ENCODE measurements at regions not wholly inside any gene's neighbourhood (a gene's known extent, or its start where the extent isn't known, plus 50 kb on each side); places are given as distances from the start of the nearest gene placed in this dataset.
"Not testable (repeated sequence)": the region's sequence is repeated elsewhere in the genome, so short reads cannot be mapped to it uniquely, and the experiment has no call there.

GRCh38 chr9:24932785-24933184, 387.1 kb upstream of the IZUMO3 start:
- no peaks in the 10 kb centered on the region for H3K27me3 ChIP-seq (ENCODE audit: control insufficient read depth in 1 of 2, insufficient read depth in 2 of 2, low read length in 2 of 2)

GRCh38 chr9:24931894-24932293, 386.2 kb upstream of the IZUMO3 start:
- Histone ChIP-seq H3K27ac (ENCODE audit: low read depth, low read length) (no peak overlapping the region), H3K4me1 (ENCODE audit: insufficient read depth, low read length) (no peaks in the 10 kb centered on the region), H3K9me3 (ENCODE audit: low read length) (no peaks in the 10 kb centered on the region), H3K36me3 (ENCODE audit: insufficient read depth, low read length) (no peaks in the 10 kb centered on the region), H3K27me3 (ENCODE audit: control insufficient read depth in 1 of 2, insufficient read depth in 2 of 2, low read length in 2 of 2) (no peaks in the 10 kb centered on the region), H3K9ac (ENCODE audit: low read length) (no peak overlapping the region), H3K4me3 (ENCODE audit: low read depth in 1 of 2, low read length in 2 of 2) (no peak overlapping the region)

More at GRCh38 chr9:24932785-24933184, 387.1 kb upstream of the IZUMO3 start:
- Histone ChIP-seq H3K36me3 (ENCODE audit: insufficient read depth, low read length) (no peaks in the 10 kb centered on the region), H3K27ac (ENCODE audit: low read depth, low read length) (no peak overlapping the region), H3K4me3 (ENCODE audit: low read depth in 1 of 2, low read length in 2 of 2) (no peak overlapping the region), H3K4me1 (ENCODE audit: insufficient read depth, low read length) (no peaks in the 10 kb centered on the region), H3K9ac (ENCODE audit: low read length) (no peak overlapping the region), H3K9me3 (ENCODE audit: low read length) (no peaks in the 10 kb centered on the region)

DNA sequence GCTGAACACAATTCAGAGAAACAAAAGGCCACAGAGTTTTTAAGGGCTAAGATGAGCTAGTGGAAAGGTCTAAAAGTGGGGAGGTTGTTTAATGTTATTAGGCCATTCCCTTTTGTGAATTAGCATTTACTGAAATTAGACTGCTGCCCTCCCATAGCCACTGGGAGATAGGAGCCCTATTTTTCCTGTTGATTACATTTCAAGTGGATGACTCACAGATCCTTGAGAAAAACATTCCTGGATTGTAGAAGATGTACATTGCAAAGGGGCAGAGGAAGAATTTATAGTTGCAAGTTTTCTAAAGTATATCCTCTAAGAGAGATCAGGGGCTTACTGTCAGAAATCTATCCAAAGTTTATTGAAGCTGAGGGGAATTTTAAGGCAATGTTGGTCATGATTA, 367.1 kb upstream of the IZUMO3 start:
- no peaks in the 10 kb centered on the region for H3K36me3 ChIP-seq (ENCODE audit: insufficient read depth, low read length)
- no peaks in the 10 kb centered on the region for H3K4me1 ChIP-seq (ENCODE audit: insufficient read depth, low read length)
- no peak overlapping the region for H3K9ac ChIP-seq (ENCODE audit: low read length)
- no peak overlapping the region for H3K4me3 ChIP-seq (ENCODE audit: low read depth in 1 of 2, low read length in 2 of 2)
- no peaks in the 10 kb centered on the region for H3K27me3 ChIP-seq (ENCODE audit: control insufficient read depth in 1 of 2, insufficient read depth in 2 of 2, low read length in 2 of 2)
- H3K9me3 ChIP-seq (ENCODE audit: low read length) = no peaks in the 10 kb centered on the region
- H3K27ac ChIP-seq (ENCODE audit: low read depth, low read length) = no peak overlapping the region

- Histone ChIP-seq H3K9me3 (ENCODE audit: low read length) (no peaks in the 10 kb centered on the region), H3K27me3 (ENCODE audit: control insufficient read depth in 1 of 2, insufficient read depth in 2 of 2, low read length in 2 of 2) (no peaks in the 10 kb centered on the region), H3K4me1 (ENCODE audit: insufficient read depth, low read length) (no peaks in the 10 kb centered on the region), H3K36me3 (ENCODE audit: insufficient read depth, low read length) (no peaks in the 10 kb centered on the region), H3K4me3 (ENCODE audit: low read depth in 1 of 2, low read length in 2 of 2) (no peak overlapping the region), H3K27ac (ENCODE audit: low read depth, low read length) (no peak overlapping the region), H3K9ac (ENCODE audit: low read length) (no peak overlapping the region)
Measured at GRCh38 chr9:24901319-24901718, 355.6 kb upstream of the IZUMO3 start.

DNA sequence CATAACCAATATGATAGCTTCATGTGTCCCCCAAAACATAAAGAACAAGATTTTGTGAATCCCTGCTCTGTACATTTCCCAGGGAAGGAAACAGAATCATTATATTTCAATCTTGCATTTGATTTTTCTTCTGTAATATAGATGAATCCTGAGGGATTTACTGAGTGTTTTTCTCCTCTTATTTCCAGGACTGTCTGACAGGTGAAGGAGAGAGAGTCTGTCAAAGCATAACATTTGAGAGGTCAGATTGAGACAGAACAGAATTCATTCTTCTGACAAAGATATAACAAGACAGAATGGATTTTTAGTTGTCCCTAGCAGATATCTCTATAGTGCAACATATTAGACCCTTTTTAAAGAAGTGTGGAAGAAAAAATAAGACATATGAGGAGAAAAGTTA, 354.5 kb upstream of the IZUMO3 start:
- Histone ChIP-seq H3K27me3 (ENCODE audit: control insufficient read depth in 1 of 2, insufficient read depth in 2 of 2, low read length in 2 of 2) (no peaks in the 10 kb centered on the region), H3K4me3 (ENCODE audit: low read depth in 1 of 2, low read length in 2 of 2) (no peak overlapping the region)

DNA sequence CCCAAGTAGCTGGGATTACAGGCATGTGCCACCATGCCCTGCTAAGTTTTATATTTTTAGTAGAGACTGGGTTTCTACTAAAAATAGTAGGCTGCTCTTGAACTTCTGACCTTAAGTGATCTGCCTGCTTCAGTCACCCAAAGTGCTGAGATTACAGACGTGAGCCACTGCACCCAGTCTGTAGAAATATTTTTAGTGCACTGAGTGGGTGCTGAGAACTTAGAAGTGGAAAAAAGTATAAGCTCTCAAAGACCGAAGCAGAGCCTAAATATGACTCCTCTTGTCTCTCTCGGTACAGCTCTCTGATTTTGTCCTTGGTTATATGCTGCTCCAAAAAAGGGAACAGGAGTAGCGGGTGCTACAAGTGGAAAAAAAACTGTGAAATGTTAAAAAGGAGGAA, 353.8 kb upstream of the IZUMO3 start:
- Histone ChIP-seq H3K4me1 (ENCODE audit: insufficient read depth, low read length) (no peaks in the 10 kb centered on the region), H3K27me3 (ENCODE audit: control insufficient read depth in 1 of 2, insufficient read depth in 2 of 2, low read length in 2 of 2) (no peaks in the 10 kb centered on the region), H3K36me3 (ENCODE audit: insufficient read depth, low read length) (no peaks in the 10 kb centered on the region), H3K4me3 (ENCODE audit: low read depth in 1 of 2, low read length in 2 of 2) (no peak overlapping the region), H3K27ac (ENCODE audit: low read depth, low read length) (no peak overlapping the region), H3K9ac (ENCODE audit: low read length) (no peak overlapping the region), H3K9me3 (ENCODE audit: low read length) (no peaks in the 10 kb centered on the region)

More for the DNA sequence above, 354.5 kb upstream of the IZUMO3 start:
- Histone ChIP-seq H3K9ac (ENCODE audit: low read length) (no peak overlapping the region), H3K36me3 (ENCODE audit: insufficient read depth, low read length) (no peaks in the 10 kb centered on the region), H3K9me3 (ENCODE audit: low read length) (no peaks in the 10 kb centered on the region), H3K4me1 (ENCODE audit: insufficient read depth, low read length) (no peaks in the 10 kb centered on the region), H3K27ac (ENCODE audit: low read depth, low read length) (no peak overlapping the region)

GRCh38 chr9:24897826-24898225, 352.1 kb upstream of the IZUMO3 start:
- H3K9me3 ChIP-seq (ENCODE audit: low read length) = no peaks in the 10 kb centered on the region
- no peak overlapping the region for H3K27ac ChIP-seq (ENCODE audit: low read depth, low read length)
- H3K9ac ChIP-seq (ENCODE audit: low read length) = no peak overlapping the region
- H3K4me3 ChIP-seq (ENCODE audit: low read depth in 1 of 2, low read length in 2 of 2) = no peak overlapping the region
- H3K27me3 ChIP-seq (ENCODE audit: control insufficient read depth in 1 of 2, insufficient read depth in 2 of 2, low read length in 2 of 2) = no peaks in the 10 kb centered on the region
- H3K36me3 ChIP-seq (ENCODE audit: insufficient read depth, low read length) = no peaks in the 10 kb centered on the region
- no peaks in the 10 kb centered on the region for H3K4me1 ChIP-seq (ENCODE audit: insufficient read depth, low read length)

- Histone ChIP-seq H3K4me1 (ENCODE audit: insufficient read depth, low read length) (no peaks in the 10 kb centered on the region), H3K36me3 (ENCODE audit: insufficient read depth, low read length) (no peaks in the 10 kb centered on the region), H3K27me3 (ENCODE audit: control insufficient read depth in 1 of 2, insufficient read depth in 2 of 2, low read length in 2 of 2) (no peaks in the 10 kb centered on the region), H3K4me3 (ENCODE audit: low read depth in 1 of 2, low read length in 2 of 2) (no peak overlapping the region), H3K9me3 (ENCODE audit: low read length) (no peaks in the 10 kb centered on the region), H3K27ac (ENCODE audit: low read depth, low read length) (no peak overlapping the region), H3K9ac (ENCODE audit: low read length) (no peak overlapping the region)
Measured at GRCh38 chr9:24881361-24881760, 335.7 kb upstream of the IZUMO3 start.

DNA sequence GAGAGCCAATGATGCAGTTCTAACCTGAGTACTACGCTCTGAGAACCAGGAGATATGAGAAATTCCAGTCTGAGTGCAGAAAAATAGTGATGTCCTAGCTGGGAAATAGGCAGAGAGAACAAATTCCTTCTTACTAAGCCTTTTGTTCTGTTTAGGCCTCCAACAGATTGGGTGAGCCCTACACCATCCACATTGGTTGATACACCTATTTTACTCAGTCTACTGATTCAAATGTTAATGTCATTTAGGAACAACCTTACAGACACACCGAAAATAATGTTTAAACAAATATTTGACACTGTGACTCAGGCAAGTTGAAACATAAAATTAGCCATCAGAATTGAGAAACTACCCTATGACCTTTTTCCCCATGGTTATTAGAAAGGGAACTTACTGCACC, 333.9 kb upstream of the IZUMO3 start:
- Histone ChIP-seq H3K4me1 (ENCODE audit: insufficient read depth, low read length) (no peaks in the 10 kb centered on the region), H3K9me3 (ENCODE audit: low read length) (no peaks in the 10 kb centered on the region), H3K9ac (ENCODE audit: low read length) (no peak overlapping the region), H3K27ac (ENCODE audit: low read depth, low read length) (no peak overlapping the region), H3K4me3 (ENCODE audit: low read depth in 1 of 2, low read length in 2 of 2) (no peak overlapping the region), H3K36me3 (ENCODE audit: insufficient read depth, low read length) (no peaks in the 10 kb centered on the region), H3K27me3 (ENCODE audit: control insufficient read depth in 1 of 2, insufficient read depth in 2 of 2, low read length in 2 of 2) (no peaks in the 10 kb centered on the region)

DNA sequence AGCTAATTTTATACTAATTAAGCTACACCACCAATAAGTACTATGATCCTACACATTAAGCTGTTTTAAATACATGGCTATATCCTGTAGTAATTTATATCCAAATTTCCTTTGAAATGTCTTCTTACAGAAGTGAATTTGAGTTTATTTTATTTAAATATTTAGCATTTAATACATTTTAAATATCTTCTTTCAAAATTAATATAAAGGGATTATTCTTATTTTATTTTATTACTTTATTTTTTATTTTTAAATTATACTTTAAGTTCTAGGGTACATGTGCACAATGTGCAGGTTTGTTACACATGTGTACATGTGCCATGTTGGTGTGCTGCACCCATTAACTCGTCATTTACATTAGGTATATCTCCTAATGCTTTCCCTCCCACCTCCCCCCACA, 310.9 kb upstream of the IZUMO3 start:
- H3K9ac ChIP-seq (ENCODE audit: low read length); H3K36me3 ChIP-seq (ENCODE audit: insufficient read depth, low read length); H3K4me3 ChIP-seq (ENCODE audit: low read depth in 1 of 2, low read length in 2 of 2): not testable (repeated sequence)

GRCh38 chr9:24846248-24846912, 300.7 kb upstream of the IZUMO3 start:
- Histone ChIP-seq H3K9me3 (ENCODE audit: low read length) (no peaks in the 10 kb centered on the region), H3K4me3 (ENCODE audit: low read depth in 1 of 2, low read length in 2 of 2) (no peak overlapping the region)

More for the DNA sequence above, 310.9 kb upstream of the IZUMO3 start:
- H3K9me3 ChIP-seq (ENCODE audit: low read length); H3K27ac ChIP-seq (ENCODE audit: low read depth, low read length); H3K4me1 ChIP-seq (ENCODE audit: insufficient read depth, low read length); H3K27me3 ChIP-seq (ENCODE audit: control insufficient read depth in 1 of 2, insufficient read depth in 2 of 2, low read length in 2 of 2): not testable (repeated sequence)

DNA sequence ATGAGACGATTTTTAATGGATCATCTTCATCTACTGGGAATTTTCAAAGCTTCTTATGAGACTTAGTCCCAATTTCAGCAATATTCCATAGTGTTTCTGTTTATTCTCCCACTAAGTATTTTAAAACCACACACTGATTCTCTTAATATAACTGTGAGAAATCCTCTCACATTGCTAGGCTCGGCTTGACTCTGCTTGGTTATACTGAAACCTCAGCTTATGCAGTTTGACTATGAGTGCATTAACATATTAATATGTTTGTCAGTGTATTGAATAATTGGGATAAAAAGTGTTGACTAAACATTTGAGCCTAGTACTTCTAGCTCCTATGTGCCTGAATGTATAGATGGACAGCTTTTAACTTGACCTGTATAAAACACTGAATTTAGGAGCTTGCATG, 298.5 kb upstream of the IZUMO3 start:
- Histone ChIP-seq H3K36me3 (ENCODE audit: insufficient read depth, low read length) (no peaks in the 10 kb centered on the region), H3K27ac (ENCODE audit: low read depth, low read length) (no peak overlapping the region), H3K4me3 (ENCODE audit: low read depth in 1 of 2, low read length in 2 of 2) (no peak overlapping the region), H3K27me3 (ENCODE audit: control insufficient read depth in 1 of 2, insufficient read depth in 2 of 2, low read length in 2 of 2) (no peaks in the 10 kb centered on the region), H3K9ac (ENCODE audit: low read length) (no peak overlapping the region), H3K9me3 (ENCODE audit: low read length) (no peaks in the 10 kb centered on the region), H3K4me1 (ENCODE audit: insufficient read depth, low read length) (no peaks in the 10 kb centered on the region)

More at GRCh38 chr9:24846248-24846912, 300.7 kb upstream of the IZUMO3 start:
- Histone ChIP-seq H3K4me1 (ENCODE audit: insufficient read depth, low read length) (no peaks in the 10 kb centered on the region), H3K27me3 (ENCODE audit: control insufficient read depth in 1 of 2, insufficient read depth in 2 of 2, low read length in 2 of 2) (no peaks in the 10 kb centered on the region), H3K9ac (ENCODE audit: low read length) (no peak overlapping the region), H3K27ac (ENCODE audit: low read depth, low read length) (no peak overlapping the region), H3K36me3 (ENCODE audit: insufficient read depth, low read length) (no peaks in the 10 kb centered on the region)
